Germinal center (tissue), 1 donor: ENCODE measurements at regions not wholly inside any gene's neighbourhood (a gene's known extent, or its start where the extent isn't known, plus 50 kb on each side); places are given as distances from the start of the nearest gene placed in this dataset.
A peak's percentile ranks its signal among the peaks of the same experiment; 100 is the strongest.
"Not testable (repeated sequence)": the region's sequence is repeated elsewhere in the genome, so short reads cannot be mapped to it uniquely, and the experiment has no call there.

Experiments
- DNase-seq: peaks from one replicate; pipeline ENCODE4 v3.0.0; 2012; ENCODE audit warnings: mixed read lengths, low spot score

DNA sequence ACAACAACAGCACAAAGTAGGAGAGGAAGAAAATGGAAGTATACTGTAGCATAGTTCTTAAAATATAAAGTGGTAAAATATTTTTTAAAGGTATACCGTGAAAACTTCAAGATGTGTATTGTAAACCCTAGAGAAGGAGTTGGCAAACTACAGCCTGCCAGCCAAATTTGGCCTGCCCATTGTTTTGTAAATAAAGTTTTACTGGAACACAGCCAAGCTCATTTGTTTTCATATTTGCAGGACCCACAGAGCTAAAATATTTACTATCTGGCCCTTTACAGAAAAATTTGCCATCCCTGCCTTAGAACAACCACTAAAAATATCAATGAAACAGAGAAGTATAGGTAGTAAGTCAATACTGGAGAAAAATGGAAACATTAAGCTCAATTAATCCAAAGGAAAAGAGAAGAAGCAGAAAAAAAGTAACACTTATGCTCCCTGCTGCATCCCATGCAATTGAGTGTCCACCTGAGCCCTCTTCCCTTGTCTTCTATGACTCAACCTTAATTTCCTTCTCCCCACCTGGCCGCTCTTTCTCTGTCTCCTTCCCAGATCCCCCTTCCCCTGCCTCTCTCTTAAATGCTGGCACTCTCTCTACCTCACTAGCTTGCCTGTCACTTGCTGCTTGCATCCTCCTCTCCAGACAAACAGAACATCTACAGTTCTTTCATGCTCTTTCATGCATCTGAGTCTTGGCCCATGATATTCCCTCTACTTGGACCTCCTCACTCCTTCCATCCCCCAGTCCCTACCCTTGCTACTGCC is 50.6 kb upstream of the FER start:
- no peak for DNase-seq

DNA sequence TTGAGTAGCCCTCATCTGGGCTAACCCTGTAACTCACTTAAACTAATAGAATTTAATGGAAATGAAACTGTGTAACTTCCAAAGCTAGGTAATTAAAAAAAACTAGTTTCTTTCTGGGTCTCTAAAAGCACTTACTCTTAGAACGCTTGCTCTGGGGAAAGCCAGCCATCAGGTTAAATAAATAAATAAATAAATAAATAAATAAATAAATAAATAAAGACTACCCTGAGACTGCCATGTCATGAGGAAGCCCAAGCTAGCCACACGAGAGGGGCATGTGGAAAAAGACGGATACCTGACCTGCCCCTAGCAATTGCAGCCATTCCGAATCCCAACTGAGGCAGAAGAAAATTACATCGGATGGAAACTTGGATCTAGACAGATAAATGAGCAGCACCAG is 51.3 kb upstream of the FER start:
- no peak for DNase-seq

DNA sequence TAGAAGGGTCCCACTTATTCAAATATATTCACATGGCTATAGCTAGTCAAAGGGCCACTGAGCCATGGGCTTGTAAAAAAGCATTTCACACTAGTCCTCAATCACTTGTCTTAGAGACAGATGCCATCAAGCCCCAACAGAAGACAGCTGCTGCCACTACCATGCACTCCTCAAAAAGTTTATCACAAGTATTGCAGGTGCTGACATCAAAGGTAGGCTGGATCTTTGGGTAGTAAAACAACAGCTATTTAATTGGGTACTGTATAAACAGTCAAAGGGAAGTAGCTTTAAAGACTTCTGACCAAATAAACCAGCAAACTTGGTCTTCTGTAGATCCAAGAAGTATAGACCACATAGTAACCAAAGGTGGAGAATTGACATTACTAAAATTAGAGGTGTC is 59.2 kb upstream of the FER start:
- no peak for DNase-seq

DNA sequence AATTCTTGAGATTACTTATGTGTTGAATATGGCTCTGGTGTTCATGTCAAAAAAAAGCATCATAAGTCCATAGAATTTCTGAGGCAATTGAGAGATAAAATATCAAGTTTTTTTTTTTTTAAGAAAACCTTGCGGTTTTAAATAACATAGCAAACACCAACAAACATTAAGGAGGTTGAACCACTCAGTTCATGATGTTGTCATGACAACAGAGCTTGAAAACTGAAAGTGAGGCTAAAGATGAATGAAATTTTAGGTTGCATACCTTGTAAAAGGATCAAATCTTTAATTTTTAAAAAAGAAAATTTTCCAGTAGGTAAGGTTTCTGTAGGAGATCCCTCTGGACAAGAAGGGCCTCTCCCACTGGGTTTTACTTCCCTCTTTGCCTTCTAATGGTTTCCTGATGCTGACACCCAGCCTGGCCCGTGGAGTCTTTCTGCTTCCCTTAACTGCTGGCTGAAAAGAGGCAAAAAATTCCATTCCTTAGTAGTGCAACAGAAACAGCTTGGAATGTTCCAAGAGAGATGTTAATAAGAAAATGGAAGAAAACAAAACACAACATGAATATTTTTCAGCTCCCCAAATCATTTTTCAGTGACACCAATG is 60.0 kb upstream of the FER start:
- no peak for DNase-seq

DNA sequence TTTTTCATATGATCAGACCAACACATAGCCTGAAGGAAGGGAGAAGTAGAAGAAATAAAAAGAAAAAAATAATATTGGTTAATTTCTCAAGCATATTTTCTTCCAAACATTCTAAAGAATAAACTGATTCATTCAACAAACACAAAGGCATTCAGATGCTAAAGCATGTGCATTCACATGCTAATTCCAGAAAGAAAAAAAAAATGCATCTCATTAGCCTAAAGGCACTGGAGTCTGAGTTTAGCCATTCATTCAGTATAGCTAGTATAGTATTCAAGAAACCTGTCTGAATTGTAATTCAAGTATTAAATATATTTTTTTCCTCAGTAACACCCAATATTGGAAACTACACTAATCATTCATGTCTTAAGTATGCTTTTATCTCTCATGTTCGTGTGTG is 61.0 kb upstream of the FER start:
- no peak for DNase-seq

DNA sequence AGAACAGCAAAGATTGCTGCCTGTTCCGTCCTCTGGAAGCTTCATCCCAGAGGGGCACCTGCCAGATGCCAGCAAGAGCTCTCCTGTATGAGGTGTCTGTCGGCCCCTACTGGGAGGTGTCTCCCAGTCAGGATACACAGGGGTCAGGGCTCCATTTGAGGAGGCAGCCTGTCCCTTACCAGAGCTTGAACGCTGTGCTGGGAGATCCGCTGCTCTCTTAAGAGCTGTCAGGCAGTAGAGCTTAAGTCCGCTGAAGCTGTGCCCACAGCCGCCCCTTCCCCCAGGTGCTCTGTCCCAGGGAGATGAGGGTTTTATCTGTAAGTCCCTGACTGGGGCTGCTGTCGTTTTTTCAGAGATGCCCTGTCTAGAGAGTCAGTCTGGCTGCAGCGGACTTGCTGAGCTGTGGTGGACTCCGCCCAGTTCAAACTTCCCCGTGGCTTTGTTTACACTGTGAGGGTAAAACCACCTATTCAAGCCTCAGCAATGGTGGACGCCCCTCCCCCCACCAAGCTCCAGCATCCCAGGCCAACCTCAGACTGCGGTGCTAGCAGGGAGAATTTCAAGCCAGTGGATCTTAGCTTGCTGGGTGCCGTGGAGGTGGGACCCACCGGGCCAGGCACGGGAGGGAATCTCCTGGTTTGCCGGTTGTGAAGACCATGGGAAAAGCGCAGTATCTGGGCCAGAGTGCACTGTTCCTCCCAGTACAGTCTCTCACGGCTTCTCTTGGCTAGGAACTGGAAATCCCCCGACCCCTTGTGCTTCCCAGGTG is 62.1 kb upstream of the FER start:
- DNase-seq: not testable (repeated sequence)

DNA sequence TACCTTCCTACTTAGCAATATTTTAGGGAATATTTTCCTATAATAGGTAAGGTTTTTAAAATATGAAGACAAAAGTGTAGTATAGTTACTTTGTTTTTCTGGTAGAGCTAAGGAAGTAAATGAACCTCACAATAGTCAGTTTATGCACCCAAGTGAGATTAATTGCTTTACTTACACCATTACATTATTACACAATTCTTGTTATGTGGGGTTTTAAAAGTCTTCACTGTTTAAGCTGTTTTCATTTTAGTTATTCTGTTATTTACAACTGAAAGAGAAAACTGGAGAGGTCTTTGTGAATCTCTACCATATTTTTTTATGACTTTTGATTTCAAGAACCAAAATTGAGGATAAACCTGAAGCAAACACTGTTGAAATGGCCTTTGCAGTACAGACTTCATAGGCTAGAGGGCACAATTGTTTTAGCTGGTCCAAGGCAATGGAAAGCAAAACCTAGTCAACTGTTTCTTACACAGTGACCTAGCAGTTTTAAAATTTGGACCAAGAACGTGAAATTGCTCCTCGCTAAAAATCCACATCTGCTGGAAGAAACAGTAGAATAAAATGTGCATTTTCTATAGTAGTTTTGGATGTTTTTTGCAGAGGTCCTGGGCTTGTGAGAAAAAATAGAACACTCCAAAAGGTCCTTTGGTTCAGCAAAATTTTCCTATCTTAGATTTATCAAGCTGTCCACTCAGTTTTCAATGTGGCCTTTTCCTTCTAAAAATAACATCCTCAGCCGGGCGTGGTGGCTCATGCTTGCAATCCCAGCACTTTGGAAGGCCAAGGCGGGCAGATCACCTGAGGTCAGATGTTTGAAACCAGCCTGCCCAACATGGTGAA is 66.4 kb upstream of the FER start:
- peak; percentile 16 for DNase-seq

DNA sequence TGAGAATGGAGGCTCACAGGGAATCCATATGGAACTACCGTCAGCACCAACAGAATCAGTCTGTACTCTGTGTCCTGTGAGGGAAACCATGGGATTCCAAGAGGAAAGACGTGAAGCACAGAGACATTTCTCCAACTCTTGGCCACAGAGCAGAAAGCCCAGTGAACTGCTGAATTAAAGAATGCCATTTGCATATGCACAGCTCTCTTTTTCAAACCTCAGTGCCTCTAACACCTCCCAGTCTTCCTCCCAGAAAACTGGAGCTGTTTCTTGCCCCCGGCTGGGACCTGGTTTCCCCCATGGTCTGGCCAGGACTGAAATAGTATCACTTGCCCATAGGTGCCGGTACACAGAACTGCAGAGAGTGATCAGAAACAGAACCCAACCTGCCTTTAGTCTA is 69.6 kb upstream of the FER start:
- no peak for DNase-seq

DNA sequence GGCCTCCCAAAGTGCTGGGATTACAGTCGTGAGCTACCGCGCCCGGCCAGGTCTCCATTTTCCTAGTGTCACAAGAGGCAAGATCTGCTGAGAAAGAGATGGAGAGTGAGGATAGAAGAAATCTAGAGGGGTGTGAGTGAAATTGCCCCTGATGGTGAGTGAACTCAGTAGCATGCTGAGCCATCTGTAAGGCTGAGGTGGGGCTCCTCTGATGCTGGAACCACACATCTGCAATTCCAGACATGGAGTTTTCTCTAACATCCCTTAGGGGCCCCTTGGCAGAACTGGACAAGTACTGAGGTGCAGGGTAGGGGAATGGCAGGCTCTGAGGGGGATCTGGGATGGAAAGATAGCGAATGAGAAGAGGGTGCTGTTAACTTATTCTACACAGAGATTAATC is 72.0 kb upstream of the FER start:
- no peak for DNase-seq

DNA sequence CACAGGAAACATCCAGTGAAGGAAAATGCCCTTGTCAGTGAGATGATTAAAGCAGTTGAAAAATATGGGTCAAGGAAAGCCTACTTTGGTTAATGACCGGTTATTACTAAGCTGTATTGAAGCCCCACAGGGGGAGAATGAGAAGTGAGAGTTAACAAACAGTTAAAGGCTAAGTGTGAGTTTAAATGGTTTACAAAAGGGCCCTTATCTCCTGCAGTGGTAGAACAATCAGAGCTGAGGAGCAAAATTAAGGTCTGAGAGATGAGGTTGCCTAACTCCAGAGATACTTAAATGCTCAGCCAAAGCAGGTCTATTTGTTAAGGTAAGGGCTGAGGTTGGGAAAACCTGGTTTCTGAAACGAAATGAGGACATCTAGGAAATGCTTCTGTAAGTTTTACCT is 75.1 kb upstream of the FER start:
- DNase-seq: no peak

DNA sequence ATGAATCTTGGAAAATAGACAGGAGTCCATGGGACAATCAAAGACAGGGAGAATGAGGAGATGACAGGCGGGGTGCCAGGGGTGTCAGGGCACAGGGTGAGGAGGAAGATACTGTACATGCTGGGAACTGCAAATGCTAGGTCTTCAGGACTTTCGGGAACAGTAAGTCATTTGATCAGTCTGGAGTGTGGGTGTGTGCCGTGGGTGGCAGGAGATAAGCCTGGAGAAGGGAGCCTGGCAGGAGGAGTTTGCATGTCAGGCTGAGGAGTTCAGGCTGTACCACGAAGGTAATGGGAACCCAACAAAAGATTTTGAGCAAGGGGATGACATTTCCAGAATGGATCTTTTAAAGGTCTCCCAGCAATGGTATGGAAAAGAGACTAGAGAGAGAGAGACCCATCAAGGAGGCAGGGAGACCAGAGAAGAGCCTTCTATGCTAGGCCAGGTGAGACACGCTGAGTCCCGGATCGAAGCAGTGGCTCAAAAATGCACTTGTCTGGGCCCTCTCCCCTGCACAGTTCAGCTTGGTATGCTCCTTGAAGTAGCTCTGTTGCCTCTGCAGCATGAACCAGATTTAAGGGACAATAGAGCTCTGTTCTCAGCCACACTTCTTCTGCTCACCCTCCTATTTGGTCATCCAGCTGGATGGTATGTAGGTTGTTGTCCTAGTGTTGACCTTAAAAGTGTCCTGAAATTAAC is 77.0 kb upstream of the FER start:
- DNase-seq: no peak

DNA sequence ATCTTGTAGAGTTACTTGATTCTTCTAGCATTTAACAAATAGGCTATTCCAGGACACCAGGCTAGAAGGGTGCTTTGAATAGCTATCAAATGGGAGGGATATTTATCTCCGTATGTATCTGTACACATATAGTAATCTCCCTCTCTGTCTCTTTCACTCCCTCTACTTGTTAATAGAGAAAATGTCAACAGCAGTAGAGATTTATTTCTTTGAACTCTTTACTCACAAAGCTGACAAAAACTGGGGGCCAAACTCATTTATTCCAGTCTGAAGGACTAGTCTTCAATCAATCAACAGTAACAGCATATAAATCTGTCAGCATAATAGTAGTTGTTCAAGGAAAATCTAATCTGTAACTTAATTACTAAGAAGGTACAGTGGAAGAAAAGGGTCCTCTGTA is 78.2 kb upstream of the FER start:
- DNase-seq: no peak

DNA sequence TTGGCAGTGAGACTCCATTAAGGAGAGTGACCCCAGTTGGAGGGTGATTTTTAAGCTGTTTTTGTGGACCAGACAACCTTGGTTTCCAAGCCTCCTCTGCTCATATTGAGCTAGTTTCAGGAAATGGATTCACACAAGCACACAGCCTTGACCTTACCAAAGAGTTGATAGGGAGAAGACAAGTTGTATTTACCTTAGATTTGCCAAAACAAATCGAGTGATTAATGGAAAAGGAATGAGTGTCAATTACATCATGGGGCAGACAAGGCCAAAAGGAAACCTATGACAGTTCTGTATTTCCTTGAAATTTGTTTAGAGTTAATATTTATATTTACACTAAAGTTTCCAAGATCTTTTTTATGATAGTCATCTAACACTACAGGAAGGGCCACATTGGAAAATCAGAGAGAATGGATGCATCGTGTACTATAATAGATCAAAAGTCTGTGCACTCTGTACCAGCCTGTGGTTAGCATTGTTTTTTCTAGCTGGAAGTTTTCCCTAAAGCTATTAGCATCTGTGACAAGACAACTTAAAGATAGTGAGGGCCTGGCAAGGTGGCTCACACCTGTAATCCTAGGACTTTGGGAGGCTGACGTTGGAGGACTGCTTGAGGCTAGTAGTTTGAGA is 86.0 kb upstream of the FER start:
- DNase-seq: no peak

DNA sequence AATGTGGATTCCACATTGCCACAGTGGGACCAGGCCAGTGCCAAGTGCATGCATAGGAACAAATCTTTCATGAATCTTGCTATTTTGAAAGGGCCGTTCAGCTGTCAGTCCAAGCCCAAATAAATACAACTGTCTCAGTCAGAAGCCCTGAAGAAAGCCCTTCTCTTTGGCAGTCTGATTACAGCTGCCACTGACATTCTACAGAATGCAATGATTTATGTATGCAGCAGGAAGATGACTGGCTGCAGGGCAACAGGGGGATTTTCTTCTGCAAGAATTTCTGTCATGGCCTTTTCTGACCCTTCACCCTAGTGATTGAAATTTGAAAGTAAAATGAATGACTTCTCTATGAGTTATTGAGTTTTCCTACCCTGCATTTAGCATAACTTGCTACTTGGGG is 86.7 kb upstream of the FER start:
- DNase-seq: no peak

DNA sequence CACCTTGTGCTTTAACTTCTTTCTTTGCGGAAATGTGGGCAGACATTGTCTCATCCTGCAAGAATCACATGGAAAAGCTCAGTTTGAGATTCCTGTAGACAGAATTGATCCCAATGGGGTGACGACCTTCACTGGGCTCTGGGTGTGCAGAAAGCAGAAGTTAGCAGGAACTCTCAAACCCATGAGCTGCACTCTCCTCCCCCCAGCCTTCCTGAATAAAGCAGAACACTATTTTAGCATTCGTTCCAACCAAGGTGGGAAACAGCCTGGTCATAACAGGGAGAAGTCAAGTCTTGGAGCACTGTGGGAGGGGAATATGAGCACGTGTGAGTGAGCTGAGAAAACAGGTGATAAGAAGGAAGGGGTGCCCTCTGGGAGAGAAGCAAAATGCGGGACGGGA is 87.4 kb upstream of the FER start:
- DNase-seq: no peak

DNA sequence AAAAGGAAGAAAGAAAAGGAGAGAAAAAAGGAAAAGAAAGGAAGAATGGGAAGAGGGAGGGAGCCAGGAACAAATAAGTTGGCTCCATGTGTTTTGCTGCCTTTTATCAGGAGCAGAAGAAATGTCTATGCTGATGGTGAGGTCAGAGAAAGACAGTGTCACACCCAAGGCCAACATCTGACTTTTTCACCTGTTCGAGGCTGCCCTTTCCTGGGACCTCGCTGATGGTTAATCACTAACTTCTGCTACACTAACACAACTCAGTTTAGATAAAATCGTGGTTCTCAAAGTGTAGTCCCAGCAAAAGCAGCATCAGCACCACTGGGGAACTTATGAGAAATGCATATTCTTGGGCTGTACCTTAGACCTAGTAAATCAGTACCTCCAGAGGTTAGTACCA is 88.2 kb upstream of the FER start:
- no peak for DNase-seq

DNA sequence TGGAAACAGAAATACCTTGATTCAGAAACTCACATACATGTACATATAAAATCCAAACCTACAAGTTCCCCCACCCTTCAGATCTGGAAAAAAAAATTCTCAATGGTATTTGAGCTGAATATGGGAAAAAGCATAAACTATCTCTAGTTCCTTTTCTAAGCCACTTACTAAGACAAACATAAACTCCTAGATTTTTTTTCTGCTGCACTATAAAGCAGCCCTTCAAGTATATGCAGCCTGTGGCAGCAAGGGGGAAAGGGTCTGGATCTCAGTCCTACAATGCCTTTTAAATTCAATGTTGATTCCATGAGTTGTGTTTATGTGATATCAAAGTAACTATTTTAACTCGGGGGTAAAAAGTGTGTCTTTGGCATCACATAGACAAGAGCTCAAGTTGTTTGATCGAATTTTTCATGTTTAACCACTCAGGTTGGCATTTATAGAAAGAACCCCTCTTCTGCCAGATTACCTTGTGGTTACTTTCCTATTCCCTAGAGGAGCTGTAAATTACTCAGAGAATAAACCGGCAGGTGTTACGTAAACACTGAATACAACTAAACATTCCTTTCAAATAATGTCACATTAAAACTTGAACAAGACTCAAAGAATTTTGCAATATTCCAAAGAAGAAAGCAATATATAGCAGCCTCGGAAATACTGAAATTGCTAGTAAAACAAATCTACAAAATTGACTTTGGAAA is 91.8 kb upstream of the FER start:
- no peak for DNase-seq

DNA sequence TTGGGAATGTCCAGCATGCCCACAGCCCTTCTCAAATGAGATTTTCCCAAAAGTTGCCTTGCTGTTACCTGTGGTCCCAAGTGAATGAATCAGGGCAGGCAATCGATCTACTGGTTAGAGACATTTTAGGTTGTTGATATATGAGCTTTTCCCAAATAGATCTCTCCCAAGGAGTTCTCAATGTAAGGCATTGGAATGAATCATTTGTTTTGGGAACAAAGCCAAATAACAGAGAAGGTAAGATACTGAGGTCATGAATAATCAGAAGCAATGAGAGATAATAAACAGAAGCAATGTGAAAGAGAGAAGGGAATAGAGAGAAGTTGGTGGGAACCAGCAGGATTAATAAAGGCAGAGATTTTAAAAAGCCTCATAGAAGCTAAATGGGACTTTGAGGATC is 93.6 kb upstream of the FER start:
- DNase-seq: no peak

DNA sequence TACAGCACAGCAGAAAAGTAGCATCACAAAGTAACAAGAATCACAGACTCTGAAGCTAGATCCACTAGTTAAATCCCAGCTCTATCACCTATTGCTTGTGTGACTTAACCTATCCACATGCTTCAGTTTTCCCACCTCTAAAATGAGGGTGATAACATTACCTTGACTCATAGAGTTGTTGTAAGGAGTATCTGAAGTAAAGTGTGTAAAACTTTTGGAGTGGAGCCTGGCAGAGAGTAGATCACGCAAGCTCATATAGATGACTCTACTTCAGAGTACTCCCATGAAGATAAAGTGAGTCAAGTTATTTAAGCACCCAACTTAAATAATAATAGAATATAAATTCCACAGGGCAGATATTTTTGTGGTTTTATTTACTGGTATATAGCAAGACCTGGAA is 94.5 kb upstream of the FER start:
- DNase-seq: no peak

DNA sequence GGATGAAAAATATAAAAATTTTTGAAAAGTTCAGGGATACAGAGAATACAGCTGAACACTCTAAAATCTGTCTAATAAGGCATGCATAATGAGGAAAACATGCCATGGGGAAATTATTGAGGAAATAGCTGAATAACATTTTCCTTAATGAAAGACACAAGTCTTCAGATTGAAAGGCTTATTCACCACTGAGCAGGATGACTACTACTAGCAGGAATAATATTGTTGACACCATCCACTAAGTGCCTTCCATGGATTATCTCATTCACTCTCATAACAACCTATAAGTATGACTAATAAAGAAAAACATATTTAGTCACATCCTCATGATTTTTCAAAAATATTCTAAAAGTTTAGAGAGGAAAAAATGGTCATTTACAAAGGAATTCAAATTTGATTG is 96.7 kb upstream of the FER start:
- no peak for DNase-seq

DNA sequence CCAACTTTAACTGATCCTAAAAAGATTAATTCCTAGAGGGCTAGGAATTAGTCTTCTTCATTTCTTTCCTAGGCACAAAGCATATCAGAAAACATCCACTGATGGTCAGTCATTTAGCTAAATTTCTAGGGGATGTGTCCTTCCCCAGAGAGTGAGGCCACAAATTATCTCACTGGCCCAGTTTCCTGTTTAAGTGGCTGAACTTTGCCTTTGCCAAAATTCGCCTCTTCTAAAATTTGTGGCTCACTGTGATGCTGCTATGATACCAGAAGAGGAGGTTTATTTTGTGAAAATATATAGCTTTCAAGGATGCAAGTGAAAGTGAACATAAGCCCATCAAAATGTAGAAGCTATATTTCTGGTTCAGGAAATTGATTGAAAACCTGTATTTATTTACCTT is 98.1 kb upstream of the FER start:
- DNase-seq: no peak
